G401 (cell line): ENCODE measurements at regions not wholly inside any gene's neighbourhood (a gene's known extent, or its start where the extent isn't known, plus 50 kb on each side); places are given as distances from the start of the nearest gene placed in this dataset.

Source experiments
- DNase-seq: peaks from one replicate; pipeline ENCODE4 v3.0.0-alpha.2; 2015; ENCODE audit warnings: low spot score
- in situ Hi-C: cut with HindIII; loops from 2 replicates; pipeline ENCODE4 v1.10.0; 2016; ENCODE audit warnings: low sequenced_read_pairs, mixed read lengths

- no peak for DNase-seq
- in situ Hi-C loops: no loop called here
These were observed 170.0 kb downstream of the FOXA2 start for GRCh38 chr20:22414305-22414742.

- in situ Hi-C loops: no loop called here
- DNase-seq: no peak
These were observed 171.1 kb downstream of the FOXA2 start for GRCh38 chr20:22412977-22413868.

GRCh38 chr20:22411627-22412450 lies 172.5 kb downstream of the FOXA2 start:
- no peak for DNase-seq
- in situ Hi-C loops: no loop called here

- in situ Hi-C loops: no loop called here
- DNase-seq: no peak
These were observed 173.1 kb downstream of the FOXA2 start for GRCh38 chr20:22411286-22411626.

GRCh38 chr20:22410556-22411130 lies 173.7 kb downstream of the FOXA2 start:
- DNase-seq: no peak
- in situ Hi-C loops: no loop called here

GRCh38 chr20:22408521-22409402 lies 175.6 kb downstream of the FOXA2 start:
- in situ Hi-C loops: no loop called here

GRCh38 chr20:22407237-22408193 lies 176.9 kb downstream of the FOXA2 start:
- no peak for DNase-seq
- in situ Hi-C loops: no loop called here

More at GRCh38 chr20:22408521-22409402, 175.6 kb downstream of the FOXA2 start:
- no peak for DNase-seq

GRCh38 chr20:22404419-22405170 lies 179.8 kb downstream of the FOXA2 start:
- no peak for DNase-seq
- in situ Hi-C loops: no loop called here

GRCh38 chr20:22403632-22404361 lies 180.6 kb downstream of the FOXA2 start:
- in situ Hi-C loops: no loop called here
- no peak for DNase-seq

- in situ Hi-C loops: no loop called here
- DNase-seq: no peak
These were observed 181.2 kb downstream of the FOXA2 start for GRCh38 chr20:22403022-22403631.

- in situ Hi-C loops: no loop called here
- no peak for DNase-seq
These were observed 181.8 kb downstream of the FOXA2 start for GRCh38 chr20:22402550-22402949.

GRCh38 chr20:22400440-22400839 lies 183.9 kb downstream of the FOXA2 start:
- no peak for DNase-seq
- in situ Hi-C loops: no loop called here

GRCh38 chr20:22394583-22394982 lies 189.8 kb downstream of the FOXA2 start:
- in situ Hi-C loops: no loop called here
- DNase-seq: no peak

- no peak for DNase-seq
- in situ Hi-C loops: no loop called here
These were observed 193.8 kb downstream of the FOXA2 start for GRCh38 chr20:22390543-22390903.

GRCh38 chr20:22389836-22390542 lies 194.4 kb downstream of the FOXA2 start:
- no peak for DNase-seq
- in situ Hi-C loops: no loop called here

GRCh38 chr20:22387452-22387851 lies 196.9 kb downstream of the FOXA2 start:
- no peak for DNase-seq
- in situ Hi-C loops: no loop called here
